Nephron progenitor cell (in vitro differentiated cells): ENCODE measurements at regions not wholly inside any gene's neighbourhood (a gene's known extent, or its start where the extent isn't known, plus 50 kb on each side); places are given as distances from the start of the nearest gene placed in this dataset.

ENCODE experiments used
- DNase-seq: peaks from one replicate; pipeline ENCODE4 v3.0.0; 2021
- H3K27ac Mint-ChIP-seq: 2 replicates; pipeline ENCODE4 v1.8.0; 2021; ENCODE audit warnings: mild to moderate bottlenecking, moderate library complexity, mixed read lengths
- H3K27me3 Mint-ChIP-seq: 2 replicates; pipeline ENCODE4 v1.8.0; 2021; ENCODE audit warnings: mild to moderate bottlenecking, low read depth, mixed read lengths; ENCODE audit not compliant: poor library complexity
- H3K36me3 Mint-ChIP-seq: 2 replicates; pipeline ENCODE4 v1.8.0; 2021; ENCODE audit warnings: low read depth, mixed read lengths
- H3K4me1 Mint-ChIP-seq: 2 replicates; pipeline ENCODE4 v1.8.0; 2021; ENCODE audit warnings: mixed read lengths
- H3K4me3 Mint-ChIP-seq: 2 replicates; pipeline ENCODE4 v1.8.0; 2021; ENCODE audit warnings: mild to moderate bottlenecking, moderate library complexity, mixed read lengths
- H3K9me3 Mint-ChIP-seq: 2 replicates; pipeline ENCODE4 v1.8.0; 2021; ENCODE audit warnings: mild to moderate bottlenecking, moderate library complexity, mixed read lengths
- CTCF ChIP-seq: fragments of 200-600 bp; sonication (generic); IDR thresholded peaks from 2 replicates; pipeline ENCODE4 v1.5.0; 2021; ENCODE audit warnings: antibody characterized with exemption

- H3K4me3 Mint-ChIP-seq = no peak overlapping the region
- no peak overlapping the region for H3K27ac Mint-ChIP-seq
- peaks cover 14% of the 10 kb centered on the region for H3K4me1 Mint-ChIP-seq
- TF ChIP-seq CTCF = no peak
- no peak for DNase-seq
- peaks cover 6% of the 10 kb centered on the region for H3K27me3 Mint-ChIP-seq
- peaks cover 6% of the 10 kb centered on the region for H3K9me3 Mint-ChIP-seq
- H3K36me3 Mint-ChIP-seq = no peaks in the 10 kb centered on the region
Measured at GRCh38 chrX:20499763-20500162, 233.1 kb upstream of the RPS6KA3 start.

GRCh38 chrX:20498851-20499635 is 232.3 kb upstream of the RPS6KA3 start:
- no peak for DNase-seq
- peaks cover 14% of the 10 kb centered on the region for H3K4me1 Mint-ChIP-seq
- H3K9me3 Mint-ChIP-seq = peaks cover 9% of the 10 kb centered on the region
- H3K27ac Mint-ChIP-seq = no peak overlapping the region
- peaks cover 6% of the 10 kb centered on the region for H3K27me3 Mint-ChIP-seq
- no peak overlapping the region for H3K4me3 Mint-ChIP-seq
- TF ChIP-seq CTCF = no peak
- no peaks in the 10 kb centered on the region for H3K36me3 Mint-ChIP-seq

- DNase-seq = no peak
- H3K27ac Mint-ChIP-seq = no peak overlapping the region
- H3K4me1 Mint-ChIP-seq = peaks cover 14% of the 10 kb centered on the region
- peaks cover 6% of the 10 kb centered on the region for H3K27me3 Mint-ChIP-seq
- TF ChIP-seq CTCF = no peak
- no peak overlapping the region for H3K4me3 Mint-ChIP-seq
- H3K36me3 Mint-ChIP-seq = no peaks in the 10 kb centered on the region
- peaks cover 13% of the 10 kb centered on the region for H3K9me3 Mint-ChIP-seq
Measured at GRCh38 chrX:20495575-20495974, 228.9 kb upstream of the RPS6KA3 start.

- Mint-ChIP-seq H3K36me3 (no peaks in the 10 kb centered on the region), H3K4me1 (no peaks in the 10 kb centered on the region), H3K27me3 (peaks cover 2% of the 10 kb centered on the region), H3K4me3 (no peak overlapping the region), H3K9me3 (peaks cover 11% of the 10 kb centered on the region), H3K27ac (no peak overlapping the region)
- no peak for DNase-seq
- TF ChIP-seq CTCF = no peak
Measured at GRCh38 chrX:20488473-20488872, 221.8 kb upstream of the RPS6KA3 start.

- H3K27me3 Mint-ChIP-seq = peaks cover 2% of the 10 kb centered on the region
- H3K9me3 Mint-ChIP-seq = peaks cover 16% of the 10 kb centered on the region
Measured at GRCh38 chrX:20487227-20487626, 220.5 kb upstream of the RPS6KA3 start.

More at GRCh38 chrX:20487227-20487626, 220.5 kb upstream of the RPS6KA3 start:
- DNase-seq = no peak
- Mint-ChIP-seq H3K36me3 (no peaks in the 10 kb centered on the region), H3K4me1 (no peaks in the 10 kb centered on the region), H3K4me3 (no peak overlapping the region), H3K27ac (no peak overlapping the region)
- TF ChIP-seq CTCF = no peak
